GM13976 (cell line): ENCODE measurements at regions not wholly inside any gene's neighbourhood (a gene's known extent, or its start where the extent isn't known, plus 50 kb on each side); places are given as distances from the start of the nearest gene placed in this dataset.

Source experiments
- DNase-seq: peaks from one replicate; pipeline ENCODE4 v3.0.0; 2012; ENCODE audit warnings: low spot score
- CTCF ChIP-seq: IDR thresholded peaks from 2 replicates; pipeline ENCODE4 v1.5.1; 2012; ENCODE audit warnings: borderline replicate concordance, mild to moderate bottlenecking; ENCODE audit not compliant: insufficient read depth; ENCODE audit errors: extremely low read depth, missing control alignments, control extremely low read depth
- in situ Hi-C: fragments of 300-500 bp; cut with MboI; formaldehyde crosslinking; loops from one replicate; pipeline ENCODE4 v1.12.0; 2022; ENCODE audit warnings: low sequenced_read_pairs, mixed read lengths, inconsistent platforms; ENCODE audit not compliant: unreplicated experiment

- no peak for DNase-seq
- in situ Hi-C loops = no loop called here
- TF ChIP-seq CTCF = no peak
Observed at GRCh38 chr13:63902141-63902540, 2486.5 kb upstream of the PCDH20 start.

DNA sequence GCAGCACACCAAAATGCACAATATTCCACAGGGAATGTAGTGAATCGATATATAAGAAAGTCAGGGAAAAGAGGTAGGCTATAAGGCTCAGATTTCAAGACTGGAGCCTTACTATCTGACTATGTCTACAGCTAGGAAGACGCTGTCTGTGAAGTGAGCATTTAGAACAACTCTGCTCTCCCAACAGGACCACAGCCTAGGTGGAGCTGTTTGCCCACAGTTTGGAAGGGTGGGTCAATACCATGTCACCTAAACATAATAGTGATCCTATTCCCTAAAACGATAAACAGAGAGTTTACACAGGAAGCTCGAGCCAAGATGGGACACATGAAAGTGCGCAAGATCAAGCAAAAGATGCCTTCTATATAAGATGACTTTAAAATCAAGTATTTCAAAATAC lies 2486.0 kb upstream of the PCDH20 start:
- no peak for TF ChIP-seq CTCF
- DNase-seq = no peak
- in situ Hi-C loops = no loop called here

GRCh38 chr13:63900406-63900805 lies 2484.8 kb upstream of the PCDH20 start:
- no peak for DNase-seq
- no peak for TF ChIP-seq CTCF
- in situ Hi-C loops = no loop called here

DNA sequence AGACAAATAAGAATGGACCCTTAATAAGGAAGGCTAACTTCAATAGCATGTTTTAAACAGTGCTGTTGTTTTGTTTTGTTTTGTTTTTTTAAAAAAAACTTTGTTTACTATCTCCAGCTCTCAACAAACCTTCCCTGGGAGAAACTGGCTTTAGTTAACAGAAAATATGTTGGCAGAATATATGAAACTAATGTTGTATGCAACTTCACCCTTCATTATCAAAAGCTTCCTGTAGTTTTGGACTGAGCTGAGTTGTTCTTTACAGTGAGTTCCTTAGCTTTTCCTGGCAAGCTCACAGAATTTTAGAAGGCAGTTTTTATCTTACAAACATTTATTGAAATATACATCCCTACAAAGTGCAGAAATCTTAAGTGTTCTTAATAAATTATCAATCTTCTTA lies 2480.7 kb upstream of the PCDH20 start:
- no peak for DNase-seq
- in situ Hi-C loops = no loop called here
- no peak for TF ChIP-seq CTCF

DNA sequence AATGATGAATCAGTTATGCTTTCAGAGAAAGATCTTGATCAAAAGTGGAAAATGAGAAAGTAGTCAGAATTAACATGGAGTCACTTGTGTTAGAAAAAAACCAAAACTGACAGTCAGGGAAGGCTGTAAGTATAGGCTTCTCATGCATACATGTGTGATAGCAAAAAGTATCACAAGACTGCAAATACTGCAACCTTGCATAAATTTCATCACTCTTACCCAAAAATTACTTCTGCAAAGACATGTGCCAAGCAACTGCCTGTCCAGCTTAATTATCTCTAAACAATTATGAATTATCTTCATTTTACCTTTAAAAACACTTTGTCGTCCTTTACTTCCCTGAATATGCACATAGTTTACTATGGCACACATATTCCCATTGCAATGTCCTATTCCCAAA lies 2466.4 kb upstream of the PCDH20 start:
- TF ChIP-seq CTCF = no peak
- no peak for DNase-seq
- in situ Hi-C loops = no loop called here

DNA sequence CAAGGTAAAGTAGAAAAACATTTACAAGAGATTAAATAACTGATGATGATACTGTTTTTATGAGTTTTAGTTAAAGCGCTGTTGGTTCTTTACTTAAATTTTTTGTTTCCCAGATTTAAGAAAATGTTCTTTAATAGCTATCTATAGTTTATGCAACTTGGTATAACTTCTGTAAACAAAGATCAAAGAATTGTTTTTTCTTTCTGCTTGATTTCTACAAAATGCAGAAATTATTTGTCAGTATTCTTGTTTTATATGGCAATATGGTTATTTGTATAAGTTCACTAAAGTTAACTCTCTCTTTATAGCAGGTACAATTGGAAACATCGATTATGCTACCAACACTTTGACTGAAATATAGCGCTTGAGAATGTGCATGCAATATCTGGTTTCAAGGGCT lies 2465.1 kb upstream of the PCDH20 start:
- in situ Hi-C loops = no loop called here
- DNase-seq = no peak
- no peak for TF ChIP-seq CTCF

DNA sequence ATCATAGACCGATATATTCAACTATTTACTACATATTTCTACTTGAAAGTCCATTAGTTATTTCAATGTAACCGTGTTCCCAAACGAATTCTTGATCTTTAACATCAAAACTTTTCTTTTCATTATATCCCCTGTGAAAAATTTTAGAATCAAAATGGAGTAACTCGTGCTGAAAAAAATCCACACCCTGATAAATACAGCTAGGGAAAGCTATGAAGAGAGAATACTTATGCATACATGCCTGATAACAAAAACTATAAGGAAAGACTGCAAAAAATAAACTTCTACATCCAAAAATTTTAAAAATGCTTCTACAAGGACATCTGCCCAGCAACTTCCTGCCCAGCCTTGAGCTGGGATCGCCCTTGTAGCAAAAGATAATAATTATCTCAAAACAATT lies 2458.3 kb upstream of the PCDH20 start:
- TF ChIP-seq CTCF = no peak
- in situ Hi-C loops = no loop called here

More for the DNA sequence above, 2458.3 kb upstream of the PCDH20 start:
- DNase-seq = no peak
